Endothelial cell of umbilical vein (primary cell): ENCODE measurements at regions not wholly inside any gene's neighbourhood (a gene's known extent, or its start where the extent isn't known, plus 50 kb on each side); places are given as distances from the start of the nearest gene placed in this dataset.

Experiments used
- BruUV-seq: library from RNA; stranded (reverse); fragments of 400-500 nt; replicated peaks from 2 replicates; lab custom pipeline; 2021; lab: Mats Ljungman, UMichigan
- CTCF ChIA-PET: fragments of 300-600, 350-600 bp; sonication (Branson Sonifier 250); formaldehyde crosslinking; loops from one replicate; lab custom pipeline; 2021; ENCODE audit warnings: antibody characterized with exemption, inconsistent platforms; lab: Charles Lee
- POLR2A ChIA-PET: fragments of 300-600, 350-600 bp; sonication (Branson Sonifier 250); formaldehyde crosslinking; loops from one replicate; lab custom pipeline; 2021; ENCODE audit warnings: antibody characterized with exemption, inconsistent platforms; lab: Charles Lee
- DNase-seq: peaks from one replicate; pipeline ENCODE4 v3.0.0-alpha.2; 2011; ENCODE audit warnings: low read depth, low spot score
- FAIRE-seq: peaks from 2 replicates; lab custom pipeline; 2011; peaks lifted over from hg19 to GRCh38; lab: Jason Lieb, UNC
- H2AFZ ChIP-seq: 2 replicates; pipeline ENCODE4 v1.6.0; 2012; ENCODE audit warnings: low read depth, low read length, control low read depth, inconsistent platforms
- H3K27ac ChIP-seq: 2 replicates; pipeline ENCODE4 v1.5.1; 2011; ENCODE audit warnings: low read depth, mild to moderate bottlenecking, control low read depth, low read length, moderate library complexity; ENCODE audit not compliant: insufficient read depth
- H3K27me3 ChIP-seq, 2 experiments: 2 replicates each; pipeline versions ENCODE4 v1.6.0 to v1.6.1; 2011; ENCODE audit warnings: low read length in 2 of 2, mixed read lengths in 1 of 2; ENCODE audit not compliant: control insufficient read depth in 2 of 2, insufficient read depth in 2 of 2
- H3K36me3 ChIP-seq, 2 experiments: 2 replicates in 1 of 2; 3 replicates in 1 of 2; pipeline ENCODE4 v1.5.1; 2011; ENCODE audit warnings: low read length in 2 of 2, mild to moderate bottlenecking in 1 of 2, moderate library complexity in 1 of 2; ENCODE audit not compliant: control insufficient read depth in 2 of 2, insufficient read depth in 2 of 2; ENCODE audit errors: extremely low read depth in 1 of 2
- H3K4me1 ChIP-seq: 3 replicates; pipeline ENCODE4 v1.5.1; 2011; ENCODE audit warnings: mild to moderate bottlenecking, low read length; ENCODE audit not compliant: control insufficient read depth, insufficient read depth; ENCODE audit errors: extremely low read depth
- H3K4me2 ChIP-seq: 2 replicates; pipeline ENCODE4 v1.6.1; 2011; ENCODE audit warnings: low read length, control low read depth, mixed read lengths; ENCODE audit not compliant: insufficient read depth
- H3K4me3 ChIP-seq, 3 experiments: fragments of 200-600 bp in 1 of 3; sonication (generic), shearing (Covaris generic) in 1 of 3; replicated peaks in 1 of 3; 2 replicates each; pipeline ENCODE4 v1.5.1; 2011 to 2016; ENCODE audit warnings: control low read depth in 3 of 3, low read length in 3 of 3, mild to moderate bottlenecking in 2 of 3, inconsistent platforms in 1 of 3, low read depth in 1 of 3, moderate library complexity in 1 of 3; ENCODE audit not compliant: insufficient read depth in 1 of 3
- H3K79me2 ChIP-seq: 2 replicates; pipeline ENCODE4 v1.6.0; 2012; ENCODE audit warnings: low read length, inconsistent platforms; ENCODE audit not compliant: control insufficient read depth, insufficient read depth
- H3K9ac ChIP-seq: replicated peaks from 2 replicates; pipeline ENCODE3; 2011; ENCODE audit warnings: low read length, control low read depth; ENCODE audit not compliant: insufficient read depth; ENCODE audit errors: extremely low read depth
- H3K9me1 ChIP-seq: replicated peaks from 3 replicates; pipeline ENCODE4 v1.6.0; 2011; ENCODE audit warnings: mild to moderate bottlenecking, low read length; ENCODE audit not compliant: control insufficient read depth, insufficient read depth; ENCODE audit errors: extremely low read depth
- H3K9me3 ChIP-seq: replicated peaks from 2 replicates; pipeline ENCODE4 v1.5.1; 2012; ENCODE audit warnings: low read length, inconsistent platforms; ENCODE audit not compliant: control insufficient read depth, insufficient read depth
- H4K20me1 ChIP-seq: replicated peaks from 2 replicates; pipeline ENCODE3; 2011; ENCODE audit warnings: mild to moderate bottlenecking, low read length; ENCODE audit not compliant: control insufficient read depth, insufficient read depth; ENCODE audit errors: extremely low read depth
- CTCF ChIP-seq, 2 donors: IDR thresholded peaks; 1 replicate in 1 of 2; 2 replicates in 1 of 2; pipeline ENCODE4 v1.5.1; 2011; ENCODE audit warnings: low read length in 2 of 2, mild to moderate bottlenecking in 2 of 2, moderate library complexity in 2 of 2, control low read depth in 1 of 2, inconsistent platforms in 1 of 2, low read depth in 1 of 2; ENCODE audit not compliant: insufficient read depth in 1 of 2; ENCODE audit errors: extremely low read depth in 1 of 2
- EZH2 ChIP-seq: IDR thresholded peaks from 2 replicates; pipeline ENCODE4 v1.6.1; 2012; ENCODE audit warnings: borderline replicate concordance, low read depth, mild to moderate bottlenecking, moderate library complexity, low read length, inconsistent platforms; ENCODE audit not compliant: severe bottlenecking
- FOS ChIP-seq: IDR thresholded peaks from 2 replicates; pipeline ENCODE4 v1.6.1; 2011; ENCODE audit warnings: mild to moderate bottlenecking, low read length, moderate library complexity, borderline replicate concordance; ENCODE audit not compliant: insufficient read depth
- GATA2 ChIP-seq: IDR thresholded peaks from 2 replicates; pipeline ENCODE4 v1.7.0; 2011; ENCODE audit warnings: low read depth, mild to moderate bottlenecking, moderate library complexity, mixed read lengths, low read length; ENCODE audit not compliant: insufficient read length, insufficient read depth
- JUN ChIP-seq: IDR thresholded peaks from 2 replicates; pipeline ENCODE4 v1.6.1; 2011; ENCODE audit warnings: borderline replicate concordance, low read depth; ENCODE audit not compliant: insufficient read length, insufficient read depth
- MAX ChIP-seq: IDR thresholded peaks from 2 replicates; pipeline ENCODE4 v1.6.1; 2011; ENCODE audit not compliant: insufficient read depth, insufficient read length
- MYC ChIP-seq: IDR thresholded peaks from one replicate; pipeline ENCODE4 v1.6.1; 2011; ENCODE audit warnings: mild to moderate bottlenecking, low read depth, low read length
- POLR2A ChIP-seq: IDR thresholded peaks from 2 replicates; pipeline ENCODE4 v1.6.1; 2012; ENCODE audit warnings: low read depth, mild to moderate bottlenecking, control low read depth, low read length
- POLR2AphosphoS5 ChIP-seq: IDR thresholded peaks from 2 replicates; pipeline ENCODE4 v1.6.1; 2012; ENCODE audit warnings: low read depth, mild to moderate bottlenecking, control low read depth, low read length, moderate library complexity; ENCODE audit not compliant: insufficient read depth
- dilution Hi-C: fragments of 300-500 bp; cut with MboI; formaldehyde crosslinking; loops from one replicate; pipeline ENCODE4 v1.15.0; 2019; ENCODE audit warnings: low sequenced_read_pairs; ENCODE audit not compliant: extremely low pct_ligation_motif_present
- intact Hi-C: fragments of 100-400 bp; cut with micrococcal nuclease; formaldehyde crosslinking; loops from one replicate; pipeline ENCODE4 v1.10.0; 2022

- H3K4me3 ChIP-seq = no peak overlapping the region
- H4K20me1 ChIP-seq = no peaks in the 10 kb centered on the region
- H3K79me2 ChIP-seq = no peaks in the 10 kb centered on the region
- no peak overlapping the region for H3K9ac ChIP-seq
- BruUV-seq = no TSS peak
- no peaks in the 10 kb centered on the region for H3K9me1 ChIP-seq
- no peaks in the 10 kb centered on the region for H3K36me3 ChIP-seq
- TF ChIP-seq EZH2 = no peak
- no peak for TF ChIP-seq CTCF (IDR thresholded peaks at IDR 0.05; ENCODE audit: extremely low read depth in 1 of 2, insufficient read depth in 1 of 2, low read depth in 1 of 2, low read length in 2 of 2)
- no peak for TF ChIP-seq MAX
- no peak for TF ChIP-seq POLR2AphosphoS5
- no peak for TF ChIP-seq POLR2A
- no peak for TF ChIP-seq JUN
- TF ChIP-seq GATA2 = no peak
- TF ChIP-seq FOS = no peak
- TF ChIP-seq MYC = no peak
- no peak overlapping the region for H3K27ac ChIP-seq
- no peak overlapping the region for H2AFZ ChIP-seq
- ChIA-PET CTCF (interaction anchor here (0.7 to 1.3 kb wide), 3 partner anchors 8 to 781 kb away, joined by 3 to 12 read pairs (median 3); no protein-coding TSS in a partner anchor), POLR2A (no interaction called here)
- H3K4me2 ChIP-seq = no peak overlapping the region
- FAIRE-seq (no peak), DNase-seq (no peak)
- dilution Hi-C loops (no loop called here), intact Hi-C loops (no loop called here)
- H3K9me3 ChIP-seq = no peaks in the 10 kb centered on the region
- H3K4me1 ChIP-seq = no peaks in the 10 kb centered on the region
- H3K27me3 ChIP-seq = no peaks in the 10 kb centered on the region
Measured at GRCh38 chr7:85821926-85822325, 635.1 kb upstream of the SEMA3D start.
